HEK293T (cell line): ENCODE measurements at regions not wholly inside any gene's neighbourhood (a gene's known extent, or its start where the extent isn't known, plus 50 kb on each side); places are given as distances from the start of the nearest gene placed in this dataset.

Experiments
- BHLHE40 ChIP-seq: fragments of 450-650 bp; IDR thresholded peaks from 2 replicates; pipeline ENCODE4 v1.6.1; 2016; ENCODE audit warnings: mild to moderate bottlenecking, moderate library complexity, borderline replicate concordance
- CTBP1 ChIP-seq: fragments of 450-650 bp; IDR thresholded peaks from 2 replicates; pipeline ENCODE4 v1.6.1; 2016; ENCODE audit warnings: borderline replicate concordance
- ELF4 ChIP-seq: fragments of 450-650 bp; IDR thresholded peaks from 2 replicates; pipeline ENCODE4 v1.6.1; 2017; ENCODE audit warnings: antibody characterized with exemption
- FOXM1 ChIP-seq: fragments of 450-650 bp; IDR thresholded peaks from 2 replicates; pipeline ENCODE4 v1.6.1; 2017; ENCODE audit warnings: mild to moderate bottlenecking, borderline replicate concordance
- HDGF ChIP-seq: fragments of 450-650 bp; IDR thresholded peaks from 2 replicates; pipeline ENCODE4 v1.6.1; 2017; ENCODE audit warnings: antibody characterized with exemption, borderline replicate concordance
- L3MBTL2 ChIP-seq: fragments of 450-650 bp; conservative IDR thresholded peaks from 2 replicates; pipeline ENCODE4 v1.6.1; 2016; ENCODE audit warnings: mild to moderate bottlenecking
- LEF1 ChIP-seq: fragments of 450-650 bp; IDR thresholded peaks from 2 replicates; pipeline ENCODE4 v1.6.1; 2017; ENCODE audit warnings: mild to moderate bottlenecking, borderline replicate concordance
- NFRKB ChIP-seq: fragments of 450-650 bp; IDR thresholded peaks from 2 replicates; pipeline ENCODE4 v1.6.1; 2016; ENCODE audit warnings: mild to moderate bottlenecking, moderate library complexity
- PKNOX1 ChIP-seq: fragments of 450-650 bp; IDR thresholded peaks from 2 replicates; pipeline ENCODE4 v1.6.1; 2016
- SP1 ChIP-seq: fragments of 450-650 bp; IDR thresholded peaks from 2 replicates; pipeline ENCODE4 v1.6.1; 2017
- SUZ12 ChIP-seq: fragments of 450-650 bp; IDR thresholded peaks from 2 replicates; pipeline ENCODE4 v1.6.1; 2016; ENCODE audit warnings: mild to moderate bottlenecking

- TF ChIP-seq LEF1 = no peak
- TF ChIP-seq ELF4 = no peak
- no peak for TF ChIP-seq BHLHE40
- no peak for TF ChIP-seq CTBP1
- no peak for TF ChIP-seq SP1
- no peak for TF ChIP-seq FOXM1
- TF ChIP-seq SUZ12 = no peak
- no peak for TF ChIP-seq L3MBTL2
- no peak for TF ChIP-seq HDGF
- TF ChIP-seq NFRKB = no peak
- TF ChIP-seq PKNOX1 = no peak
Observed at GRCh38 chr12:127550271-127550670, 716.7 kb upstream of the TMEM132C start.
